ENCODE measurements at regions not wholly inside any gene's neighbourhood (a gene's known extent, or its start where the extent isn't known, plus 50 kb on each side); places are given as distances from the start of the nearest gene placed in this dataset.

GRCh38 chr1:188129856-188130838, 1301.4 kb downstream of the PLA2G4A start:
- DNase-seq (ENCODE audit: low read depth): peak; percentile 7
- H3K4me3 ChIP-seq (replicated peaks; ENCODE audit: low read depth, low read length): no peak overlapping the region
- no peak for TF ChIP-seq CTCF (IDR thresholded peaks at IDR 0.05; ENCODE audit: low read length, missing control alignments)

GRCh38 chr1:188137221-188137620, 1308.5 kb downstream of the PLA2G4A start:
- no peak for TF ChIP-seq CTCF (IDR thresholded peaks at IDR 0.05; ENCODE audit: low read length, missing control alignments)

GRCh38 chr1:188140958-188141357, 1312.2 kb downstream of the PLA2G4A start:
- DNase-seq (ENCODE audit: low read depth): no peak
- no peak overlapping the region for H3K4me3 ChIP-seq (replicated peaks; ENCODE audit: low read depth, low read length)
- no peak for TF ChIP-seq CTCF (IDR thresholded peaks at IDR 0.05; ENCODE audit: low read length, missing control alignments)

More at GRCh38 chr1:188137221-188137620, 1308.5 kb downstream of the PLA2G4A start:
- DNase-seq (ENCODE audit: low read depth): peak; percentile 1
- H3K4me3 ChIP-seq (replicated peaks; ENCODE audit: low read depth, low read length): no peak overlapping the region

- DNase-seq (ENCODE audit: low read depth): no peak
- TF ChIP-seq CTCF (IDR thresholded peaks at IDR 0.05; ENCODE audit: low read length, missing control alignments): no peak
- no peak overlapping the region for H3K4me3 ChIP-seq (replicated peaks; ENCODE audit: low read depth, low read length)
These were observed 1325.4 kb downstream of the PLA2G4A start for GRCh38 chr1:188154196-188154595.

- TF ChIP-seq CTCF (IDR thresholded peaks at IDR 0.05; ENCODE audit: low read length, missing control alignments): no peak
- DNase-seq (ENCODE audit: low read depth): no peak
- H3K4me3 ChIP-seq (replicated peaks; ENCODE audit: low read depth, low read length): no peak overlapping the region
These were observed 1326.0 kb downstream of the PLA2G4A start for GRCh38 chr1:188154761-188155160.

- DNase-seq (ENCODE audit: low read depth): no peak
- no peak overlapping the region for H3K4me3 ChIP-seq (replicated peaks; ENCODE audit: low read depth, low read length)
- TF ChIP-seq CTCF (IDR thresholded peaks at IDR 0.05; ENCODE audit: low read length, missing control alignments): no peak
These were observed 1326.5 kb downstream of the PLA2G4A start for GRCh38 chr1:188155261-188155660.
